Mammary epithelial cell (primary cell): ENCODE measurements at regions not wholly inside any gene's neighbourhood (a gene's known extent, or its start where the extent isn't known, plus 50 kb on each side); places are given as distances from the start of the nearest gene placed in this dataset.

Experiments
- CTCF ChIP-seq, 2 donors: IDR thresholded peaks in 1 of 2; conservative IDR thresholded peaks in 1 of 2; 2 replicates each; pipeline ENCODE4 v1.5.1; 2011 to 2012; ENCODE audit warnings: inconsistent platforms in 2 of 2, low read length in 2 of 2, mild to moderate bottlenecking in 2 of 2, control low read depth in 1 of 2, low read depth in 1 of 2; ENCODE audit not compliant: insufficient read depth in 1 of 2; ENCODE audit errors: extremely low read depth in 1 of 2
- EZH2 ChIP-seq: IDR thresholded peaks from 2 replicates; pipeline ENCODE4 v1.6.1; 2012; ENCODE audit warnings: low read length, inconsistent platforms, borderline replicate concordance

- TF ChIP-seq CTCF (conservative IDR thresholded peaks at IDR 0.05 in 1 of 2, IDR thresholded peaks at IDR 0.05 in 1 of 2; ENCODE audit: extremely low read depth in 1 of 2, insufficient read depth in 1 of 2, low read depth in 1 of 2, low read length in 2 of 2) (no peak), EZH2 (no peak)
Observed at GRCh38 chr22:26770624-26771023, 113.2 kb downstream of the MIAT start.
